Psoas muscle (tissue), 7 donors: ENCODE measurements at regions not wholly inside any gene's neighbourhood (a gene's known extent, or its start where the extent isn't known, plus 50 kb on each side); places are given as distances from the start of the nearest gene placed in this dataset.

Experiments used
- ATAC-seq, 4 donors: fragments of 200-7000 bp; cut with Tn5 transposase; one replicate each; pipeline ENCODE4 v1.9.1; 2020; ENCODE audit warnings: moderate library complexity in 3 of 4, mild to moderate bottlenecking in 2 of 4
- DNase-seq, 2 donors: peaks; one replicate each; pipeline ENCODE4 v3.0.0-alpha.2; 2020
- H3K27ac ChIP-seq: fragments of 200-600 bp; one replicate; pipeline ENCODE4 v1.8.0; 2022
- H3K27me3 ChIP-seq, 3 donors: fragments of 200-600 bp in 1 of 3; one replicate each; pipeline versions ENCODE4 v1.6.1 to v1.8.0; 2013 to 2022; ENCODE audit warnings: low read length in 2 of 3, mild to moderate bottlenecking in 2 of 3, moderate library complexity in 1 of 3; ENCODE audit not compliant: insufficient read depth in 3 of 3
- H3K36me3 ChIP-seq, 2 donors: fragments of 200-600 bp in 1 of 2; one replicate each; pipeline versions ENCODE4 v1.6.1 to v1.8.0; 2013 to 2022; ENCODE audit warnings: low read depth in 1 of 2, mild to moderate bottlenecking in 1 of 2, moderate library complexity in 1 of 2; ENCODE audit not compliant: insufficient read depth in 1 of 2
- H3K4me1 ChIP-seq: fragments of 200-600 bp; one replicate; pipeline ENCODE4 v1.8.0; 2022
- H3K4me3 ChIP-seq: fragments of 200-600 bp; one replicate; pipeline ENCODE4 v1.8.0; 2022; ENCODE audit warnings: mild to moderate bottlenecking
- H3K9me3 ChIP-seq: fragments of 200-600 bp; one replicate; pipeline ENCODE4 v1.8.0; 2022
- WGBS, 3 donors: extraction: QIAGEN DNeasy Blood & Tissue Kit; methylation state at CpG; one replicate each; pipeline versions ENCODE4 v1.1.6 to v1.1.7; 2013; 5-methylcytosine and 5-hydroxymethylcytosine counted together
- intact Hi-C, 2 donors: fragments of 100-400 bp; cut with DNase I; formaldehyde crosslinking; loops; one replicate each; pipeline versions ENCODE4 v1.11.0 to v1.14.2; 2022
- TF ChIP-seq, protein P1 (sequence below): fragments of 200-600 bp; IDR thresholded peaks from one replicate; pipeline ENCODE4 v1.8.0; 2022; ENCODE audit warnings: antibody characterized with exemption
- donor health status: healthy with polysubstance abuse.
- donor health status: DM: no; HTN: no; CAD: no; lungs with moderate emphysema.
- donor health status: Bipolar disorder and iron deficiency.
- donor health status: healthy.
- donor health status: DM: yes; HTN: yes; CAD: no.
- donor health status: DM: no; HTN: no; CAD: no.
- donor health status: DM: yes; HTN: yes; CAD: no.

DNA sequence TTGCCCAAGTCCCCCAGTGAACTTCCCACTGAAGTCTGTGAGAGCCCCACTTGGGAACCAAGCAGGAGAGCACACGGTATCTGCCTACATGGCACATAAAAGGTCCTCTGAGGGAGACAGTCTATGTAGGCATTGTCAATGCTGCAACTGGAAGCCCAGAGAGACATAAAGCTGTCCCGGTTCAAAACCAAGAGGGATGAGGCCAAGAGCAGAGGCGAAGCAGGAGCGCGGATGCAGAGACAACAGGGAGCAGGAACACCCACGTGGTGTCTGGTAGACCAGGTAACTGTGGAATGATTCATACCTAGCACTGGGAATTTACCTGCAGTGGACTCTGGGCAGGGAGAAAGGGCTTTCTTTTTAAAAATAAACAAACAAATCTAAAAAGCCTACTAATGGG is 233.1 kb upstream of the SOX11 start:
- Histone ChIP-seq H3K4me1 (no peaks in the 10 kb centered on the region), H3K27me3 (no peaks in the 10 kb centered on the region), H3K4me3 (no peak overlapping the region), H3K27ac (no peak overlapping the region), H3K9me3 (no peaks in the 10 kb centered on the region), H3K36me3 (no peaks in the 10 kb centered on the region)
- no peak for ATAC-seq
- TF ChIP-seq, protein P1, sequence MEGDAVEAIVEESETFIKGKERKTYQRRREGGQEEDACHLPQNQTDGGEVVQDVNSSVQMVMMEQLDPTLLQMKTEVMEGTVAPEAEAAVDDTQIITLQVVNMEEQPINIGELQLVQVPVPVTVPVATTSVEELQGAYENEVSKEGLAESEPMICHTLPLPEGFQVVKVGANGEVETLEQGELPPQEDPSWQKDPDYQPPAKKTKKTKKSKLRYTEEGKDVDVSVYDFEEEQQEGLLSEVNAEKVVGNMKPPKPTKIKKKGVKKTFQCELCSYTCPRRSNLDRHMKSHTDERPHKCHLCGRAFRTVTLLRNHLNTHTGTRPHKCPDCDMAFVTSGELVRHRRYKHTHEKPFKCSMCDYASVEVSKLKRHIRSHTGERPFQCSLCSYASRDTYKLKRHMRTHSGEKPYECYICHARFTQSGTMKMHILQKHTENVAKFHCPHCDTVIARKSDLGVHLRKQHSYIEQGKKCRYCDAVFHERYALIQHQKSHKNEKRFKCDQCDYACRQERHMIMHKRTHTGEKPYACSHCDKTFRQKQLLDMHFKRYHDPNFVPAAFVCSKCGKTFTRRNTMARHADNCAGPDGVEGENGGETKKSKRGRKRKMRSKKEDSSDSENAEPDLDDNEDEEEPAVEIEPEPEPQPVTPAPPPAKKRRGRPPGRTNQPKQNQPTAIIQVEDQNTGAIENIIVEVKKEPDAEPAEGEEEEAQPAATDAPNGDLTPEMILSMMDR = no peak
- no peak for DNase-seq
- intact Hi-C loops = no loop called here
- WGBS, 3 donors = 86 to 96% (median 93%) methylated on average over 6 of the region's 6 CpGs

DNA sequence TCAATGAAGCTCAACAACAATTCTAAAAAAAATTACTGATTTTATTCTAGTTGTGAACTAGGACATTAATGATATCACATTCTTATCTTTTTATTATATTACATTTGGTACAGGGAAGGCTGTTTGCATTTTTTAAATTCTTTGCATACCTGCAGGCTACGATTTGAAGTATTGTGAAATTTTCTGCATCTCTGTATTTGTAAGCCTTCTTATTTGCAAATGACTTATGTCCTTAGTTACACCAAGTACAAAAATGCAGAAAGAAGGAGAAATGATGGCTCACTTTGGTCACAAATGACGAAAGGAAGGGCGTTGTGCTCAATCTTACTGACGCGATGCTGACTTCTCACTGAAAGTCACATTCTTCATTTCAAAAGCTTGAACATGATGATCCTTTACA is 227.5 kb upstream of the SOX11 start:
- ATAC-seq (no peak), DNase-seq (no peak)
- H3K4me1 ChIP-seq = no peaks in the 10 kb centered on the region
- intact Hi-C loops = no loop called here
- no peak overlapping the region for H3K27ac ChIP-seq
- H3K9me3 ChIP-seq = no peaks in the 10 kb centered on the region
- H3K4me3 ChIP-seq = no peak overlapping the region
- TF ChIP-seq, protein P1 = no peak
- WGBS, 3 donors = 77 to 84% (median 80%) methylated on average over 5 of the region's 5 CpGs
- H3K36me3 ChIP-seq = no peaks in the 10 kb centered on the region
- H3K27me3 ChIP-seq = no peaks in the 10 kb centered on the region

DNA sequence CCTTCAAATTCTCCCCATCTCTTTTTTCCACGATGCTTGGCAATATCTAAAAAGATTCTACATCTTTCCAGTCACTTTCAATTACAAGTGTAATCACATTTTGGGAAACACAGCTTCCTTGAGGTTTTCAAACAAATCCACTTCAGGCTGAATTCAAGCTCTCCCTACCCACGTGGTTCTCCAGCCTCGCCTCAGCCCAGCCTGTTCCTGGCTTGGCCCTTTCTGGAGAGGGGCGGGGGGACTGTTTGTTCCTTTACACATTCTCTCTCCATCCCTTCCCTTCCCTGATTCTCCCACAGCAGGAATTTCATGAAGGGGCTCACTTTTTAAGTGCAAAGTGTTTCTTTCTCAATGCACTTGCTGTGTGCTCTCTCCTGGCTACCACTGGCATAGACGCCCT is 226.3 kb upstream of the SOX11 start:
- 79 to 85% (median 85%) methylated on average over 5 of the region's 5 CpGs for WGBS, 3 donors
- H3K4me1 ChIP-seq = no peaks in the 10 kb centered on the region

DNA sequence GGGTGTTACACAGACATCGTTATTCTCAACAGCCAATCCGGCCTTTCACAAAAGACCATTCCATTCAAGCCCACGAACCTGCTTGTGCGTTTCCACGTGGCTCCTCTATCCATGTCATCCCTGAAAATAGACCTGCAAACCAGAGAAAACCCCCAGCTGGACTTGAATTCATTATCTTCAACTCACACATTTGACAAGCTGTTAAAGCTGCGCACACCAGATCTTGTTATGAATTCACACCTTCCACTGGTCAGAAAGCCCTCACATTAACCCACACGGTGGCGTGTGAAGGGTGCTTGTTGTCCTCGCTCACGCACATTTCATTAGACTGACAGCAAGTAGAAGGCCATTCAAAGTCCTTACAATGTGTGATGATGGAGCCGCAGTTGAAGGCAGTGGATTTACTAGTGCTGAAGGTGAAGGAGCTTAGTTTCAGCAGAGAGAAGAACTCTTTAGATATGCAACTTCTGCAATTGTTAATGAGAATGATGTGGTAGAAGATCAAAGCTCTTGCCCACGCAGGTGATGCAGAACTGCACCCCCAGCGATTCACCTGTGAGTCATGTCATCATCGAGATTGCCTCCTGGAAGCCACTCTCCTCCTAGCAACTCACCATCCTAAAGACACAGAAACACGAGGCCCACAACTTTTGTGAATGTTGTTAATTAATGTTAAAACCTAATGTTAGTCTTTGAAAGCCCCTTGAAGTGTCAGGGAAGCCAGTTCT is 224.8 kb upstream of the SOX11 start:
- DNase-seq = no peak
- Histone ChIP-seq H3K9me3 (no peaks in the 10 kb centered on the region), H3K36me3 (no peaks in the 10 kb centered on the region), H3K4me3 (no peak overlapping the region), H3K27ac (no peak overlapping the region), H3K4me1 (no peaks in the 10 kb centered on the region), H3K27me3 (no peaks in the 10 kb centered on the region)
- no peak for ATAC-seq
- intact Hi-C loops = no loop called here
- TF ChIP-seq, protein P1 = no peak
- 87 to 96% (median 93%) methylated on average over 15 of the region's 15 CpGs for WGBS, 3 donors

More for the DNA sequence above, 226.3 kb upstream of the SOX11 start:
- no peak overlapping the region for H3K4me3 ChIP-seq
- no peak for ATAC-seq
- TF ChIP-seq, protein P1 = no peak
- DNase-seq = no peak
- no peak overlapping the region for H3K27ac ChIP-seq
- no peaks in the 10 kb centered on the region for H3K27me3 ChIP-seq
- no peaks in the 10 kb centered on the region for H3K9me3 ChIP-seq
- H3K36me3 ChIP-seq = no peaks in the 10 kb centered on the region
- intact Hi-C loops = no loop called here

DNA sequence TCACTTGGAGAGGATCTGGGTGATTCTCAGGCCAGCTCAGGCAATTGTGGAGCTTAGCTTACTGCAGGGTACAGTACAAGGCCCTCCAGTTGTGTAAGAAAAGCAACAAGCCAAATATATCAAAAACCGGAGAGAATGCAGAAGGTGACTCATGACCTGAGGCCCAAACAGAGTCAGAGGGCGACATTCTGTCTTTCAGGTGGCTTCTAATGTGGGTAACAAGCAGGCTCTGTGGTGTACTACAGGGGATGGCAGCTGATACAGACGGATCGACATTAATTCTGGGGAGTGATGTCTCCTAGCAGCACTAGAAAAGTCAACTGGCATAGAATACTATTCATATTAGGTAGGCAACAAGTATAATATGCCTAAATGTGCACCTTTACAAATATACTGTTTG is 219.5 kb upstream of the SOX11 start:
- WGBS, 3 donors = 87 to 88% (median 88%) methylated on average over 4 of the region's 4 CpGs
- Histone ChIP-seq H3K9me3 (no peaks in the 10 kb centered on the region), H3K36me3 (no peaks in the 10 kb centered on the region), H3K4me1 (no peaks in the 10 kb centered on the region), H3K27me3 (no peaks in the 10 kb centered on the region), H3K4me3 (no peak overlapping the region), H3K27ac (no peak overlapping the region)
- TF ChIP-seq, protein P1 = no peak
- ATAC-seq (no peak), DNase-seq (no peak)
- intact Hi-C loops = no loop called here
